HG02623 (cell line): ENCODE measurements at regions not wholly inside any gene's neighbourhood (a gene's known extent, or its start where the extent isn't known, plus 50 kb on each side); places are given as distances from the start of the nearest gene placed in this dataset.

Experiments
- ATAC-seq: cut with Tn5 transposase; IDR thresholded peaks from one replicate; pipeline ENCODE4 v1.9.1; 2021; ENCODE audit warnings: moderate library complexity; ENCODE audit not compliant: unreplicated experiment

GRCh38 chr3:72470904-72471417 lies 377.3 kb downstream of the SHQ1 start:
- ATAC-seq: no peak

GRCh38 chr3:72465853-72466252 lies 382.4 kb downstream of the SHQ1 start:
- no peak for ATAC-seq

GRCh38 chr3:72463083-72463482 lies 385.2 kb downstream of the SHQ1 start:
- ATAC-seq: no peak

GRCh38 chr3:72462595-72463011 lies 385.6 kb downstream of the SHQ1 start:
- no peak for ATAC-seq

- ATAC-seq: no peak
Observed at GRCh38 chr3:72461787-72462186, 386.5 kb downstream of the SHQ1 start.

GRCh38 chr3:72460205-72461174 lies 387.8 kb downstream of the SHQ1 start:
- no peak for ATAC-seq

GRCh38 chr3:72459588-72459987 lies 388.7 kb downstream of the SHQ1 start:
- no peak for ATAC-seq

GRCh38 chr3:72458375-72458774 lies 389.9 kb downstream of the SHQ1 start:
- no peak for ATAC-seq

- no peak for ATAC-seq
Observed at GRCh38 chr3:72454441-72454840, 393.8 kb downstream of the SHQ1 start.

GRCh38 chr3:72453706-72454105 lies 394.5 kb downstream of the SHQ1 start:
- no peak for ATAC-seq

- no peak for ATAC-seq
Observed at GRCh38 chr3:72452745-72453144, 395.5 kb downstream of the SHQ1 start.

- ATAC-seq: no peak
Observed at GRCh38 chr3:72451841-72452240, 396.4 kb downstream of the SHQ1 start.

- ATAC-seq: no peak
Observed at GRCh38 chr3:72449551-72449950, 398.7 kb downstream of the SHQ1 start.

GRCh38 chr3:72448858-72449257 lies 399.4 kb downstream of the SHQ1 start:
- no peak for ATAC-seq

- no peak for ATAC-seq
Observed at GRCh38 chr3:72448375-72448823, 399.8 kb downstream of the SHQ1 start.

- ATAC-seq: peak; percentile 90
Observed at GRCh38 chr3:72447059-72447946, 400.9 kb downstream of the SHQ1 start.

GRCh38 chr3:72446218-72447058 lies 401.8 kb downstream of the SHQ1 start, which contains the start of gene RYBP:
Gene RYBP, minus strand, starts transcription at chr3:72446621.
- ATAC-seq: peak; percentile 34

- ATAC-seq: no peak
Observed at GRCh38 chr3:72445827-72446217, 402.4 kb downstream of the SHQ1 start.

GRCh38 chr3:72444656-72445223 lies 403.5 kb downstream of the SHQ1 start:
- ATAC-seq: no peak

GRCh38 chr3:72442759-72443158 lies 405.5 kb downstream of the SHQ1 start:
- ATAC-seq: no peak
